Omental fat pad (tissue), 3 donors: ENCODE measurements at regions not wholly inside any gene's neighbourhood (a gene's known extent, or its start where the extent isn't known, plus 50 kb on each side); places are given as distances from the start of the nearest gene placed in this dataset.

Experiments
- ATAC-seq: fragments of 150-250 bp; one replicate; pipeline ENCODE4 v1.9.1; 2016; ENCODE audit warnings: mild to moderate bottlenecking, moderate library complexity; ENCODE audit not compliant: low FRiP score
- DNase-seq: peaks from one replicate; pipeline ENCODE4 v3.0.0-alpha.2; 2019; ENCODE audit warnings: low spot score
- CTCF ChIP-seq, 3 donors: fragments of 450-650 bp; IDR thresholded peaks; one replicate each; pipeline ENCODE4 v1.5.1; 2016 to 2017; ENCODE audit warnings: antibody characterized with exemption in 3 of 3, mild to moderate bottlenecking in 3 of 3, moderate library complexity in 2 of 3

GRCh38 chr2:155748131-155748530, 584.4 kb downstream of the NR4A2 start:
- ATAC-seq, result no peak
- no peak for DNase-seq
- TF ChIP-seq CTCF (IDR thresholded peaks at IDR 0.05), result no peak

GRCh38 chr2:155747531-155747930, 585.0 kb downstream of the NR4A2 start:
- ATAC-seq, result no peak
- TF ChIP-seq CTCF (IDR thresholded peaks at IDR 0.05), result no peak

GRCh38 chr2:155733091-155733853, 599.2 kb downstream of the NR4A2 start:
- ATAC-seq (no peak), DNase-seq (no peak)
- TF ChIP-seq CTCF (IDR thresholded peaks at IDR 0.05), result no peak

More at GRCh38 chr2:155747531-155747930, 585.0 kb downstream of the NR4A2 start:
- no peak for DNase-seq

GRCh38 chr2:155730804-155731203, 601.7 kb downstream of the NR4A2 start:
- no peak for DNase-seq
- no peak for ATAC-seq
- TF ChIP-seq CTCF (IDR thresholded peaks at IDR 0.05), result no peak

GRCh38 chr2:155727187-155727895, 605.2 kb downstream of the NR4A2 start:
- TF ChIP-seq CTCF (IDR thresholded peaks at IDR 0.05), result no peak
- ATAC-seq (no peak), DNase-seq (no peak)

GRCh38 chr2:155722290-155722689, 610.2 kb downstream of the NR4A2 start:
- no peak for TF ChIP-seq CTCF (IDR thresholded peaks at IDR 0.05)
- DNase-seq, result no peak
- ATAC-seq, result no peak

GRCh38 chr2:155715705-155716104, 616.8 kb downstream of the NR4A2 start:
- ATAC-seq (no peak), DNase-seq (no peak)
- no peak for TF ChIP-seq CTCF (IDR thresholded peaks at IDR 0.05)
